HepG2 (cell line): ENCODE measurements at regions not wholly inside any gene's neighbourhood (a gene's known extent, or its start where the extent isn't known, plus 50 kb on each side); places are given as distances from the start of the nearest gene placed in this dataset.

Experiments
- DNMT3B ChIP-seq: conservative IDR thresholded peaks from 2 replicates; pipeline ENCODE4 v1.6.1; 2016; ENCODE audit warnings: missing biosample characterization, control low read depth
- HNF1B ChIP-seq: sonication (generic); formaldehyde crosslinking; IDR thresholded peaks from 2 replicates; pipeline ENCODE4 v1.5.1; 2020; ENCODE audit warnings: mild to moderate bottlenecking, moderate library complexity, missing genetic modification reagents
- SIN3A ChIP-seq: IDR thresholded peaks from 2 replicates; pipeline ENCODE4 v1.6.1; 2011; ENCODE audit warnings: low read depth, mild to moderate bottlenecking, control low read depth, low read length, borderline replicate concordance
- SP5 ChIP-seq: IDR thresholded peaks from 2 replicates; pipeline ENCODE4 v1.6.1; 2016; ENCODE audit warnings: low read depth, borderline replicate concordance
- TAF1 ChIP-seq: sonication (generic); formaldehyde crosslinking; IDR thresholded peaks from 2 replicates; pipeline ENCODE4 v1.4.0; 2020; ENCODE audit warnings: missing genetic modification reagents
- YY1 ChIP-seq: IDR thresholded peaks from 2 replicates; pipeline ENCODE4 v1.6.1; 2011; ENCODE audit warnings: low read length, low read depth, moderate library complexity, mild to moderate bottlenecking; ENCODE audit not compliant: insufficient read depth, insufficient replicate concordance

- TF ChIP-seq SIN3A (no peak), SP5 (no peak), HNF1B (CRISPR knock-in tag) (no peak), DNMT3B (CRISPR knock-in tag) (no peak), YY1 (no peak), TAF1 (CRISPR knock-in tag) (no peak)
Measured at GRCh38 chr3:69563981-69564380, 175.3 kb upstream of the MITF start.
